ACHN (cell line): ENCODE measurements at regions not wholly inside any gene's neighbourhood (a gene's known extent, or its start where the extent isn't known, plus 50 kb on each side); places are given as distances from the start of the nearest gene placed in this dataset.

Experiments
- DNase-seq: peaks from one replicate; pipeline ENCODE4 v3.0.0-alpha.2; 2015
- in situ Hi-C: cut with HindIII; loops from 2 replicates; pipeline ENCODE4 v1.10.0; 2017; ENCODE audit warnings: low sequenced_read_pairs, low pct_ligation_motif_present, low pct_unique_long_range_greater_than_20kb

- in situ Hi-C loops: no loop called here
- no peak for DNase-seq
Measured at GRCh38 chr5:68376935-68377334, 161.4 kb downstream of the PIK3R1 start.

- no peak for DNase-seq
- in situ Hi-C loops: no loop called here
Measured at GRCh38 chr5:68377733-68378132, 162.2 kb downstream of the PIK3R1 start.

- in situ Hi-C loops: no loop called here
Measured at GRCh38 chr5:68378204-68378820, 162.8 kb downstream of the PIK3R1 start.

GRCh38 chr5:68379275-68380036, 163.9 kb downstream of the PIK3R1 start:
- in situ Hi-C loops: no loop called here
- no peak for DNase-seq

More at GRCh38 chr5:68378204-68378820, 162.8 kb downstream of the PIK3R1 start:
- no peak for DNase-seq

GRCh38 chr5:68380078-68380477, 164.5 kb downstream of the PIK3R1 start:
- in situ Hi-C loops: no loop called here
- no peak for DNase-seq

- DNase-seq: no peak
- in situ Hi-C loops: no loop called here
Measured at GRCh38 chr5:68381060-68381459, 165.5 kb downstream of the PIK3R1 start.

- in situ Hi-C loops: no loop called here
- DNase-seq: no peak
Measured at GRCh38 chr5:68381909-68382308, 166.4 kb downstream of the PIK3R1 start.

- in situ Hi-C loops: no loop called here
- DNase-seq: no peak
Measured at GRCh38 chr5:68382640-68383039, 167.1 kb downstream of the PIK3R1 start.

GRCh38 chr5:68383888-68384310, 168.3 kb downstream of the PIK3R1 start:
- no peak for DNase-seq
- in situ Hi-C loops: no loop called here

GRCh38 chr5:68384936-68385594, 169.5 kb downstream of the PIK3R1 start:
- DNase-seq: no peak
- in situ Hi-C loops: no loop called here

- DNase-seq: no peak
- in situ Hi-C loops: no loop called here
Measured at GRCh38 chr5:68385936-68386335, 170.4 kb downstream of the PIK3R1 start.

GRCh38 chr5:68387074-68387796, 171.7 kb downstream of the PIK3R1 start:
- in situ Hi-C loops: no loop called here
- no peak for DNase-seq

GRCh38 chr5:68389618-68390017, 174.1 kb downstream of the PIK3R1 start:
- in situ Hi-C loops: no loop called here
- DNase-seq: no peak

- in situ Hi-C loops: no loop called here
- DNase-seq: no peak
Measured at GRCh38 chr5:68392617-68393016, 177.1 kb downstream of the PIK3R1 start.

- in situ Hi-C loops: no loop called here
- no peak for DNase-seq
Measured at GRCh38 chr5:68395302-68395701, 179.7 kb downstream of the PIK3R1 start.

GRCh38 chr5:68395926-68396511, 180.5 kb downstream of the PIK3R1 start:
- no peak for DNase-seq
- in situ Hi-C loops: no loop called here

- in situ Hi-C loops: no loop called here
- DNase-seq: no peak
Measured at GRCh38 chr5:68396722-68397121, 181.2 kb downstream of the PIK3R1 start.

GRCh38 chr5:68398146-68398812, 182.7 kb downstream of the PIK3R1 start:
- in situ Hi-C loops: no loop called here

More at GRCh38 chr5:68398146-68398812, 182.7 kb downstream of the PIK3R1 start:
- DNase-seq: no peak
